ENCODE measurements at regions not wholly inside any gene's neighbourhood (a gene's known extent, or its start where the extent isn't known, plus 50 kb on each side); places are given as distances from the start of the nearest gene placed in this dataset.

DNA sequence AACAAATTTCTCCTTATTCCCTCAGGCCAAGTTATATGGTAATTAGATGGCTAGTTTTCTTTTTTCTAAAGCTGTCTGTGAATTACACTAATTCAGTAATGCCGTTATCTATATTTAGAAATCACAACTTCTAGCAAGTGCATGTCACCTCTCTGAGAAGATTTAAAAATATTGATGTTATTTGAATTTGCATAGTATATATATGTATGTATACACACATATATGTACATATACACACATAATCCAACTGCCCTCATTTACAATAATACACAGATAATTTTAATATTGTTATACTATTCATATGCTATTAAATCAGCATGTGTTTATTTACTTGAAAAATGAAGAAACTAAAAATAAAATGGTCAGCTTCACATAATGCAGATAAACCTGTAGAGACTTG is 563.9 kb downstream of the SLC16A7 start:
- H3K4me1 Mint-ChIP-seq (ENCODE audit: low read depth), result no peaks in the 10 kb centered on the region
- no peak overlapping the region for H3K4me3 Mint-ChIP-seq
- H3K36me3 Mint-ChIP-seq (ENCODE audit: low read depth), result no peaks in the 10 kb centered on the region
- peaks cover 24% of the 10 kb centered on the region for H3K9me3 Mint-ChIP-seq
- H3K27ac Mint-ChIP-seq, result no peak overlapping the region
- intact Hi-C loops (cut with micrococcal nuclease), result no loop called here
- no peaks in the 10 kb centered on the region for H3K27me3 Mint-ChIP-seq

DNA sequence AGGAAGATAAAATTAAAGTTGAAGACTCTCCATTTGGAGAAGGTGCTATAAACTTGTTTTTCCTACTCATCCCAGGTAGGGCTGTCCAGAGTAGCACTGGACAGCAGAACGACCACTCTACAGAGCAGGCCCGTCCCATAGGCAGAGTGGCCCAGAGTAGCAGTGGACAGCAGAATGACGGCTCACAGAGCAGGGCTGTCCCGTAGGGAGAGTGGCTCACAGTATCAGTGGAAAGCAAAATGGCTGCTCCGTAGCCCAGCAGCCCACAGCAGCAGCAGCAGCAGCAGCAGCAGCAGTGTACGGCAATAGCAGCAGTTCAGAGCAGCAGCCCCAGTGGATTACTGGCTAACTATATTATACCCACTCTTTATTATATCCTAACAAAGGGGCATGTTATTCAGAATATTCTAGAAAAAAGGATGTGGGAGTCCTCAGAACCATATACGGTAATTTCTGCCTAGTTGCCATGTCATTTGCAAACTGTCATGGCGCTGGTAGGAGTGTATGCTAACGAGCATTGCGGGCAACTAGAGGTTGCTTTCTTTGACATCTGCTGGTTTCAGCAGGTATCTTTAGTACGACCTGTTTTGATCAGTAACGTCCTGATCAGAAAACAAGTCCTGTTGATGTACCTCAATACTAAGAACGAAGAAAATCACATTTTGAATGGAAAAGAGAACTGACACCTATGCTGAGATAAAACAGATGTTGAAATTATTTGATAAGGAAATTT is 567.3 kb downstream of the SLC16A7 start:
- H3K9me3 Mint-ChIP-seq, result peaks cover 38% of the 10 kb centered on the region
- H3K27ac Mint-ChIP-seq, result no peak overlapping the region
- intact Hi-C loops (cut with micrococcal nuclease), result no loop called here
- no peak overlapping the region for H3K4me3 Mint-ChIP-seq
- H3K36me3 Mint-ChIP-seq (ENCODE audit: low read depth), result no peaks in the 10 kb centered on the region
- H3K4me1 Mint-ChIP-seq (ENCODE audit: low read depth), result no peaks in the 10 kb centered on the region
- H3K27me3 Mint-ChIP-seq, result no peaks in the 10 kb centered on the region

- no peak overlapping the region for H3K27ac Mint-ChIP-seq
- intact Hi-C loops (cut with micrococcal nuclease), result no loop called here
- no peak overlapping the region for H3K4me3 Mint-ChIP-seq
- no peaks in the 10 kb centered on the region for H3K36me3 Mint-ChIP-seq (ENCODE audit: low read depth)
- H3K27me3 Mint-ChIP-seq, result no peaks in the 10 kb centered on the region
- no peaks in the 10 kb centered on the region for H3K4me1 Mint-ChIP-seq (ENCODE audit: low read depth)
- H3K9me3 Mint-ChIP-seq, result peaks cover 38% of the 10 kb centered on the region
Measured at GRCh38 chr12:60165781-60166180, 570.0 kb downstream of the SLC16A7 start.

GRCh38 chr12:60168441-60168840 is 572.6 kb downstream of the SLC16A7 start:
- no peaks in the 10 kb centered on the region for H3K27me3 Mint-ChIP-seq
- intact Hi-C loops (cut with micrococcal nuclease), result no loop called here
- no peaks in the 10 kb centered on the region for H3K36me3 Mint-ChIP-seq (ENCODE audit: low read depth)
- no peak overlapping the region for H3K4me3 Mint-ChIP-seq
- H3K9me3 Mint-ChIP-seq, result peaks cover 24% of the 10 kb centered on the region
- H3K4me1 Mint-ChIP-seq (ENCODE audit: low read depth), result no peaks in the 10 kb centered on the region
- H3K27ac Mint-ChIP-seq, result no peak overlapping the region

DNA sequence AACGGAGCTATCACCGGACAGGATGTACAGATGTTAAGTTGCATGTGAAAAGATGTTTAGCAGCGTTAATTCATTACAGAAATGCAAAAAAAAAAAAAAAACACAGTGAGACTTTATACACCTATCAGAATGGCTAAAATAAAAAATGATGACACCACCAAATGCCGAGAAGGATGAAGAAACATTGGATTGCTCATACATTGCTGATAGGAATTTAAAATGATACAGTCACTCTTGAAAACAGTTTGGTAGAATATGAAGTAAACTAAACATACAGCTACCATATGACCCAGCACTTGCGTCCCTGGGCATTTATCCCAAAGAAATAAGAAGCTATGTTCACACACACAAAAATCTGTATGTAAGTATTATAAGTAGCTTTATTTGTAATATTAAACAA is 574.1 kb downstream of the SLC16A7 start:
- Mint-ChIP-seq H3K4me3 (no peak overlapping the region), H3K36me3 (ENCODE audit: low read depth) (no peaks in the 10 kb centered on the region), H3K27me3 (no peaks in the 10 kb centered on the region), H3K27ac (no peak overlapping the region), H3K9me3 (peaks cover 22% of the 10 kb centered on the region), H3K4me1 (ENCODE audit: low read depth) (no peaks in the 10 kb centered on the region)
- intact Hi-C loops (cut with micrococcal nuclease), result no loop called here

DNA sequence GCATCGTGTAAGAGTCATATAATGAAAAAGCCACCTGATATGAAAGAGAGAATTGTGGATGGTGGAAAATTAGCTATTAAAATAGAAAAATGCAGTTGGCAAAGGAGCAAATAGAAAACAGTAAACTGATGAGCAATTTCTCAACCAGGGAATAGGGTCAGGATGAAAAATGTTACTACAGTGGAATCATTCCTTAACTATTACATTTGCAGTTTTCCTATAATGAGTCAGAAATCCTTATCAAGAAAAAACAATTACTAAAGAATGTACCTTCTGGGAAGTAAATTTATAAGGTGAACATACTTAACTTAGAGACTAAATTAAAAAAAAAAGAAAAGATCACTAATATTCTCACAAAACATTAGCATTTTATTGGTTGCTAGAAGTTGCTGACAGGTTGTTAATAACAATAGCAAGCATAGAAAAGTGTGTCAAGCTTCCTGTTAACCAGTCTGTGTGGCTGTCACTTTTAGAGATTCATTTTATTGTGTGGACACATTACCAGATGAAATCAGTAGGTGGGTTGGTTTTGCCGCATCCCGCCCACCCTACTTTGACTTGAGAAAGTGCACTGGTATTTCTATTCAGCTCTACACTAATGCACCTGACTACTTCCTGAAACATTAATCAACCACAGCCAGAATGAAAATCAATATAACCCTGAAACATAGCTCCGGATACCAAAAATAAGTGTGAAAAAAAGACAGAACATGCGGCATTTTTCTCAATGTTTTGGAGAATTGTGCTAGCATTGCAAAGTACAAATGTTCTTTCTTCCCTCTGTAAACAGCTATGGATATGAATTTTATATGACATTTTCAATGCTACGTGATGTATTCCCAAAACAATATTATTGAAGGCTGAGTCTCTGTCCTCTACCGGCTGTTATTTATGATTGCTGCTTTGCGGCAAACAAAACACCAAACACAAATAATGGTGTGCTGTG is 576.7 kb downstream of the SLC16A7 start:
- H3K9me3 Mint-ChIP-seq, result peaks cover under 1% of the 10 kb centered on the region

DNA sequence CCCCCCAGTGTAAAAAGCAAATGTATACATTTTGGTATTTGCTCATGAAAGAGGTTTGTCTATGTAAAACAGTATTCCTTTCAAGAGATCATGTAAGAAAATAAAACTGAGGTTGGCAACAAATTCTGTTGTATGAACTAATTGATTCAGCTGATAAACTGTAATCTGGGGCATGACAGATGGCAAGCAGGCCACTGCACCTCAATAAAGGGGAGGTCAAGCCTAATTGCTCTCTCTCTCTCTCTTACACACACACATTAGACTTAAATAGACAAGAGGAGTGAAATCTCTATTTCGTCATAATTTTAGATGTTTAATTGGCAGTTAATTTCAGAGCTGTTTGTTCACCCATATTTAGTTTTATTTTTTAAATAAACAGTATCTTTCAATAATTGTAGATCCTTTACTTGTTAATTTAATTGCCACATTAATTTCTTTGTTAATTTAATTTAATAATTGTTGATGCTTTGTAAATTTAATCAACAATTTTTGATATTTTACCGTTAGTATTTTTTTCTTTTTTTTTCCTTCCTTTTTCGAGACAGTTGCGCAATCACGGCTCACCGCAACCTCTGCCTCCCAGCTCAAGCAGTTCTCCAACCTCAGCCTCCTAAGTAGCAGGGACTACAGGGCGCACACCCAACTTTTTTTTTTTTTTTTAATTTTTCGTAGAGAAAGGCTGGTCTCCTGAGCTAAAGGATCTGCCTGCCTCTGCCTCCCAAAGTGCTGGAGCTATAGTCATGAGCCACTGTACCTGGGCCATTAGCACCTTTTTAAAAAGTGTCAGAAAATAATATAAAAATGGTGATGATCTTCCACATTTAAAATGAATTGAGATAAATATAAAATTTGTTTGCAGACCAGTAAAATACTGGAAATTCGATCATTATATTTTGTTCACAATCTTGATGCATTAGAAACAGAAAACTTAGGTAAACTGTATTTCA is 577.7 kb downstream of the SLC16A7 start:
- Mint-ChIP-seq H3K4me1 (ENCODE audit: low read depth) (no peaks in the 10 kb centered on the region), H3K4me3 (no peak overlapping the region), H3K27me3 (no peaks in the 10 kb centered on the region), H3K27ac (no peak overlapping the region), H3K36me3 (ENCODE audit: low read depth) (no peaks in the 10 kb centered on the region), H3K9me3 (no peaks in the 10 kb centered on the region)
- intact Hi-C loops (cut with micrococcal nuclease), result no loop called here

More for the DNA sequence above, 576.7 kb downstream of the SLC16A7 start:
- Mint-ChIP-seq H3K4me3 (no peak overlapping the region), H3K27ac (no peak overlapping the region), H3K36me3 (ENCODE audit: low read depth) (no peaks in the 10 kb centered on the region), H3K4me1 (ENCODE audit: low read depth) (no peaks in the 10 kb centered on the region), H3K27me3 (no peaks in the 10 kb centered on the region)
- intact Hi-C loops (cut with micrococcal nuclease), result no loop called here

- Mint-ChIP-seq H3K4me1 (ENCODE audit: low read depth) (no peaks in the 10 kb centered on the region), H3K9me3 (no peaks in the 10 kb centered on the region), H3K27ac (no peak overlapping the region), H3K4me3 (no peak overlapping the region), H3K36me3 (ENCODE audit: low read depth) (no peaks in the 10 kb centered on the region), H3K27me3 (no peaks in the 10 kb centered on the region)
- intact Hi-C loops (cut with micrococcal nuclease), result no loop called here
Measured at GRCh38 chr12:60174476-60174875, 578.6 kb downstream of the SLC16A7 start.

DNA sequence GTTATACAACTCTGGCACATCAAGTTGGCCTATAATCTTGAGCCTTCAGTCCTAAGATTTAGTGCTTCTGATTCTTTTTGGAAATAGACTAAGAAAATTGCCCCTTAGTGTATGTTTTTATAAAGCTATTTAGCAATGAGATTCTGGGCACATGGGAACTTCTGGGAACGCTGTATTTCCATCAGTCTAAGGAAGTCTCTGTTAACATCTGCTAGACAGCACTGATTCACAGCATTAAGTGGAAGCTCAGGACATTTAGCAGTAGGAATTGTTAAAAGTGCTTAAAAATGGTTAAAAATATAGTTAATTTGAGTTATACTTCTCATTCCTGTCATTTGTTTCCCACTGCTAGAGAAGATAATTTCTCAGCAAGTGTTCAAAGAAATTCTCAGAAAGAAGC is 579.1 kb downstream of the SLC16A7 start:
- no peaks in the 10 kb centered on the region for H3K4me1 Mint-ChIP-seq (ENCODE audit: low read depth)
- intact Hi-C loops (cut with micrococcal nuclease), result no loop called here
- no peak overlapping the region for H3K4me3 Mint-ChIP-seq
- H3K27me3 Mint-ChIP-seq, result no peaks in the 10 kb centered on the region
- H3K9me3 Mint-ChIP-seq, result no peaks in the 10 kb centered on the region
- H3K36me3 Mint-ChIP-seq (ENCODE audit: low read depth), result no peaks in the 10 kb centered on the region
- H3K27ac Mint-ChIP-seq, result no peak overlapping the region

GRCh38 chr12:60176891-60177290 is 581.1 kb downstream of the SLC16A7 start:
- H3K27me3 Mint-ChIP-seq, result no peaks in the 10 kb centered on the region
- no peak overlapping the region for H3K4me3 Mint-ChIP-seq
- no peak overlapping the region for H3K27ac Mint-ChIP-seq
- no peaks in the 10 kb centered on the region for H3K36me3 Mint-ChIP-seq (ENCODE audit: low read depth)
- no peaks in the 10 kb centered on the region for H3K4me1 Mint-ChIP-seq (ENCODE audit: low read depth)
- intact Hi-C loops (cut with micrococcal nuclease), result no loop called here
- no peaks in the 10 kb centered on the region for H3K9me3 Mint-ChIP-seq

DNA sequence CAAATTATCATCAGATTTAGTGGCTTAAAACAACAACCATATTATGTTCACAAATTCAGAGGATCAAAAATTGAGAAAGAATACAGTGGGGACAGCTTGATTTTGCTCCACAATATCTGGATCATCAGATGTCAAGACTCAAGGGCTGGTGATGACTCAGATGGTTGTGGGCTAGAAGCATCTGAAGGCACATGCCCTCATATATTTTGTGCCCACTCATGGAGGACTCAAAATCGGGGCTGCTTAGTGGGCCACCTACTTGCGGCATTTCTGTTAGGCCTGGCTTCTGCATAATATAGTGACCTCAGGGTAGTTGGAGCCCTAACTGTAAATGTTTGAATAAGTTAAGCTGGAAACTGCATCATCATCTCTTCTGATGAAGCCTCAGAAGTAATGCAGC is 584.5 kb downstream of the SLC16A7 start:
- H3K4me1 Mint-ChIP-seq (ENCODE audit: low read depth), result no peaks in the 10 kb centered on the region
- no peak overlapping the region for H3K4me3 Mint-ChIP-seq
- no peak overlapping the region for H3K27ac Mint-ChIP-seq
- H3K27me3 Mint-ChIP-seq, result no peaks in the 10 kb centered on the region
- intact Hi-C loops (cut with micrococcal nuclease), result no loop called here
- no peaks in the 10 kb centered on the region for H3K36me3 Mint-ChIP-seq (ENCODE audit: low read depth)
- peaks cover 9% of the 10 kb centered on the region for H3K9me3 Mint-ChIP-seq

- Mint-ChIP-seq H3K27me3 (no peaks in the 10 kb centered on the region), H3K27ac (no peak overlapping the region), H3K36me3 (ENCODE audit: low read depth) (no peaks in the 10 kb centered on the region), H3K4me1 (ENCODE audit: low read depth) (no peaks in the 10 kb centered on the region), H3K4me3 (no peak overlapping the region), H3K9me3 (peaks cover 9% of the 10 kb centered on the region)
- intact Hi-C loops (cut with micrococcal nuclease), result no loop called here
Measured at GRCh38 chr12:60182354-60182753, 586.5 kb downstream of the SLC16A7 start.

DNA sequence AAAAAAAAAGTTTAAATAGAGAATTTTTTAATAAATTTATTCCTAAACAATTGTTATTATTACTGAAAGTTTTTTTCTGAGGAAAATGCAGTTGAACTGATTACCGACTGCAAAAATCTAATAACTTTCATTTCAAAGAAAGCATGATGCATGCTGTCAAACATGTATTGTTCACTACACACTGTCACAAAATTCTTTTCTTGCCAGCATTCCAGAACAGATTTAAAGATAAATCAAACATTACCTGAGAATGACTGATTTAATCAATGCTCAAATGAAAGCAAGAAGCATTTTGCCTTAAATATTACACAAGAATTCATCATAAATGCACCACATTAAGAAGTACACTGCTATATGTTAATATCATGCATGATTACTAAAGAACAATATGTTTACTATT is 588.3 kb downstream of the SLC16A7 start:
- Mint-ChIP-seq H3K27ac (no peak overlapping the region), H3K36me3 (ENCODE audit: low read depth) (no peaks in the 10 kb centered on the region), H3K4me3 (no peak overlapping the region), H3K27me3 (no peaks in the 10 kb centered on the region), H3K4me1 (ENCODE audit: low read depth) (no peaks in the 10 kb centered on the region), H3K9me3 (peaks cover 9% of the 10 kb centered on the region)
- intact Hi-C loops (cut with micrococcal nuclease), result no loop called here

- intact Hi-C loops (cut with micrococcal nuclease), result no loop called here
- Mint-ChIP-seq H3K4me3 (no peak overlapping the region), H3K27ac (no peak overlapping the region), H3K4me1 (ENCODE audit: low read depth) (no peaks in the 10 kb centered on the region), H3K27me3 (no peaks in the 10 kb centered on the region), H3K36me3 (ENCODE audit: low read depth) (no peaks in the 10 kb centered on the region), H3K9me3 (peaks cover 16% of the 10 kb centered on the region)
Measured at GRCh38 chr12:60185060-60185459, 589.2 kb downstream of the SLC16A7 start.
